HG03575 (cell line): ENCODE measurements at regions not wholly inside any gene's neighbourhood (a gene's known extent, or its start where the extent isn't known, plus 50 kb on each side); places are given as distances from the start of the nearest gene placed in this dataset.

Experiments used
- ATAC-seq: cut with Tn5 transposase; IDR thresholded peaks from one replicate; pipeline ENCODE4 v1.9.1; 2021; ENCODE audit not compliant: unreplicated experiment, insufficient number of reproducible peaks, low FRiP score; ENCODE audit errors: extremely low read depth

- no peak for ATAC-seq
These were observed 66.5 kb downstream of the THNSL2 start for GRCh38 chr2:88236666-88237065.
